GM12892 (cell line): ENCODE measurements at regions not wholly inside any gene's neighbourhood (a gene's known extent, or its start where the extent isn't known, plus 50 kb on each side); places are given as distances from the start of the nearest gene placed in this dataset.

Experiments
- POLR2A ChIP-seq: IDR thresholded peaks from 2 replicates; pipeline ENCODE4 v1.6.1; 2011; ENCODE audit warnings: low read depth, low read length, control low read depth
- POLR2AphosphoS5 ChIP-seq: IDR thresholded peaks from 2 replicates; pipeline ENCODE4 v1.6.1; 2011; ENCODE audit warnings: low read depth, low read length, control low read depth
- TAF1 ChIP-seq: IDR thresholded peaks from 2 replicates; pipeline ENCODE4 v1.6.1; 2011; ENCODE audit warnings: low read depth, mild to moderate bottlenecking, control low read depth, low read length, borderline replicate concordance

DNA sequence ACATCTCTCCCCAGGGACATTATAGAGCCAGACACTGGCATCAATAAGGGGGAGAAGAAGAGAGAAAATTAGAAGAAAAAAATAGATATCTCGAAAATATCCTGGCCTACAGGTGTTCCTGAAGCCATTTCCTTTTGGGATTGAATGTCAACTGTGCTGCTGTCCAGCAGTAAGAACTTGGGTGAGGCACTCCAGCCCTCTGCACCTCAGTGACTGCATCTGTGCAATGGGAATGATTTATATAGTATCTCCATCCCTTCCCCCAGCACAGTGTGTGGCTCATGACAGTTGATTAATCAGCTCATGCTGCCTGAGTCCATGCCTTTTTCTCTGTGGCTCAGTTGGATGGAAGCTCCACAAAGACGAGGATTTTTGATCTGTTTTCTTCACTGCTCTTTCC is 74.1 kb upstream of the TINAGL1 start:
- TF ChIP-seq POLR2AphosphoS5 (no peak), TAF1 (no peak), POLR2A (no peak)
